CD4-positive, alpha-beta T cell treated with Interleukin-4 for 4 hours (primary cell): ENCODE measurements at regions not wholly inside any gene's neighbourhood (a gene's known extent, or its start where the extent isn't known, plus 50 kb on each side); places are given as distances from the start of the nearest gene placed in this dataset.

Source experiments
- DNase-seq: peaks from one replicate; pipeline ENCODE4 v3.0.0-alpha.2; 2020

DNA sequence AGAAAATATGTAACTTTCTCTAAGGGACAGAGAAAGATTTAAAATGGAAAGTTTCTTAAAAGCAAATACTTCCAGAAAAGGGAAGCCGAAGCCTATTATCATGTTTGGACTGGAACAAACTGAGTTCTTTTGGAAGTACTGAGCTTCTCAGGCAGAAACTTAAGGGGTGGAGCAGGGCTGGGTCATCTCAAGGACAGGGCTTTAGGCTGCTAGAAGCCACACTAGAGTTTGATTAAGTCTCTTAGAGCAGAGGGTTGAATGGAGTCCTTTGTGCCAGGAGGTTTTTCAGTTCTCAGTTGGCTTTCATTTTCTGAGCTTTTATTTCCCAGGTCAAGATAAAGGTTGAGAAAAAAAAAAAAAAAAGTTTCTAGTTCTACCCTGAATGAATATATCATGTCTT lies 432.7 kb downstream of the SLITRK5 start:
- no peak for DNase-seq

DNA sequence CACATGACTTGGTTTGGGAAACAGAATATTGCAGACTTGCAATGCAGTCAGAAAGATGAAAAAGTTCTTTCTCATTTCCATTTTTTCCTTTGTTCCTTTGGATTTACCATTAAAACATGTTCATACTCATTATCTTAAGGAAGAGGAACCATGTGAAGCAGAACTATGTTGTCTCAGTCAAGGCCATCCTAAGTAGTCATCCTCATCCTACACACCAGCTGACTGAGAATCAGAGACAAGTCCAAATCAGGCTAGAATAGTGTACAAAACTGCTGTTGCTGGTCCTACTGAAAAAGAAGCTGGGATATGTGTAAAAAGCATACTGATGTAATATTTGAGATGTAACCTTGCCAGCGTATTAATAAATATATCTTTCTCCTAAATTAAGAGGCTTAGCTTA lies 433.4 kb downstream of the SLITRK5 start:
- no peak for DNase-seq

DNA sequence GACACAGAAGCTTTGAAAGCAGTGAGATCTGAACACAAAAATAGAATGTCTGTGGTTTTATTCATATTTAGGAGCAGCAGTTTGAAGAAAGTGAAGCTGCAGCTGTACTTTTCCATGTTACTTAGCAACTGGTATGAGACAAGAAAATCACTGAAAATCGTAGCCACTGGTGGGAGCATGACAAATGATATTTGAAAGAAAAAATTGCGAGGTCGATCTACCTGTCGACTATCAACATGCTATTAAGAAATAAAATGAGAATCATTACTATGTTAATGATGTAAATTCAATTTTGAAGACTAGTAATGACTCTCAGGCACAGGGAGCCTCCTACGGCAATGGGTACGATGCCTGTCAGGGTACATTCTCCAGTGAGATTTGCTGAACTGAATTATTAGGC lies 436.4 kb downstream of the SLITRK5 start:
- DNase-seq: no peak

DNA sequence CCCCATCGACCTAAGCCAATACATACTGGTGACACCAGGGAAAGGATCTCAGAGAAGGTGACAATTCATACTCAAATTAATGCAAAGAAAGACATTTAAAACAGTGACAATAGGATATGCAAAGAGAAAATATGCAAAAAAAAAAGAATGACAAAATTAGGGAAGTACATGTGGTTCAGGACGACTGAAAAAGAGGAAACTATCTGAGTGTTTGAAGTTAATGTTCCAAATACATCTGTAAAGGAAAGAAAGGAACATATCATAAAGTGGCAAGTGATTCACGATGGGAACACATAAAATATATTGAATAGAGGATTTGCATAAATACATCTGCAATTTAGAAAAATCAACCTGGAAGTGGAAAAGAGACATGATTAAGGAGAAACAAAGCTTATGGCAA lies 441.4 kb downstream of the SLITRK5 start:
- no peak for DNase-seq

DNA sequence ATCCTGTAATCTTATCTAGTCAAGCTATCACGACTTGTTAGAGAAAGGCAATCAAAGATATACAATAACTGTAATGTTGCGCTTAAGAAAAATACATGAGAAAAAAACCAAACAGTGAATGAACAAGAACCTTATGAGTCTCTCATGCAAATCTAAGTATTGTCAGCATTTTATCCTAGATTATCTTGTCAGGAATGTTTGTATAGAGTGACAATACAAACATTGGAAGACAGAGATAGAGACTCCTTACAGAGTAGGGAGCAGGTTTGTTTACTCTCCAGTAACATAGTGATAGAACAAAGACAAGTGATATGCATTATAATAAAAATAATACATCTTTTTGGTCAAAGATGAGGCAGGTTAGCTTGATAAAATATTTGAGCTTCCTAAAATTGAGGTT lies 444.8 kb downstream of the SLITRK5 start:
- no peak for DNase-seq

DNA sequence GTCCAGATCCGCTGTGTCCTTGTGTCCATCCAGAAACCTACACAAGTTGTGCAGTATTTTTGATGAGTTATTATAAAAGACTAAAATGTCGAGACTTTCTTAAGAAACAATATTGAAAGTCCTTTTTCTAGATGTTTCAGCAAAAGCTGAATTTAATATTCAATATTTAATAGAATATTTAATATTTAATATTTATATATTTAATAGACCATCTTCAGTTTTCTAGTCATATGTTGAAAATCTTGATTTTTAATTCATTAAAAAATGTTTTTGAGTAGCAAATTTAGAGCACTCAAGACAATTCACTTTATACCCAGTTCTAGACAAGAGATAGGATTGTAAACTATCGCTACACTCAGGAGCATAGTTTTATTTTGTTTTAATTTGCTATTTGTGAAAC lies 447.8 kb downstream of the SLITRK5 start:
- DNase-seq: no peak

DNA sequence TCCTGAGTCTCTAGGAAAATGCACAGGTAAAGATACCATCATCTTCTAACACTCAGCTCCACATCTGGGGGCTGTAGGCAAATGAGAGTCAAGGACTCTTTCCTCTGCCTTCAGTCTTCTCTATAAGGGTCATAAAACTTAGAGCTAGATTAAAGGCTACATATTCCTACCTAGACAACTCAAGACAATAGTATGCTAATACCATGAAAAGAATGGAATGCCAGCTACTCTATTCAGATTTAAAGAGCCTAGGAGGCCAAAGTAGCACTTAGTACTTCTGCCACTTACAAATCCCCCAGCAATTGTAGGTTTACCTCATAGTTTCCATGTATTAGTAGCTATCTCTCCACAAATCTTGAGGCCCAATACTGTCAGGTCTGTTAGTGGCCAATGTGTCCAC lies 453.0 kb downstream of the SLITRK5 start:
- no peak for DNase-seq

DNA sequence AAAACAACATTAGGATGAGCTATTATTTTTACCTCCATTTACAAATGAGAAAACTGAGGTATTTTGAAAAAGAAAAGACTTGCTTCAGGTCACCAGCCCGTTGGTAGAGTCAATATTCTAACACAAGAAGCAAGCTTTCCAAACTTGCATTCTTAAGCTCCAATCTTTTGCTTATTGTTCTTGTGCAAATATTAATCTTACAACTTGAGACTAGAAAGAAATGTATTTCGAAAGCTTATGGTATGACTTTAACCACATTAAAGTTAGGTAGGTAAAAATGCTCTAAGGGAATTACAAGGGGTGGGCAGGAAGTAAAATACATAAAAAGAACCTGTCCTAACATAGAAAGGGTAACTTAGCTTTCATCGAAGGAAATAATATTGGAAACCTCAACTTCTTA lies 453.9 kb downstream of the SLITRK5 start:
- no peak for DNase-seq

DNA sequence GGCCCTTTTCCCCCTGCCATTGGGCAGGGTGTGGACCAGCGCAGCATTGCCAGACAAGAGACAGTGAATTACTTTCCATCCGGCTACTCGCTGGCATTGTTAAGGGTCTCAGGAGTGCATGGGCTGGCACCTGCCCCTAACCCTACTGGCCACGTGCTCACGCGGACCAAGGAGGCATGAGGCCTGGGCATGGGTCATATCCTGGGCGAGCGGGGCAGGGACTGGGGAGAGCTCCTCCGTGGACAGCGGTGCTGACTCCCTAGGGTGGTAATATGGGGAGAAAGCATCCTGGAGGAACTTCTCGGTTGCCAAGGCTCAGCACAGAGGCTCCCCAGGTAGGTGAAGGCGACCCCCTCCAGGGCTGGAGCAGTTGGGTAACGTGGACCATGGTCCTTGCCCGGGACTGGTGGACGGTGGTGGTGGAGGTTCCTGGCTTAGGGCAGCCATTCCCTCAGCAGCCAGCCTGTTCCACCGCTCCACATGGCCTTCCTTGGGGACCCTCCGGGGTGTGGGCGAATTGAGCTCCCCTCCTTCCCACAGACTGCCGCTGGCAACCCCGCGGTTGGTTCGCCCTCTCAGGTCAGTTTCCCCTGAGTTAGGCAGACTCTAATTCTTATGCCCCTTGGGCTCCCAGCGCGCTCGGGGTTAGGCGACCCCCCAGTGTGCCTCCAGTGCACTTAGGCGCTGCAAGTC lies 465.1 kb downstream of the SLITRK5 start:
- DNase-seq: no peak

DNA sequence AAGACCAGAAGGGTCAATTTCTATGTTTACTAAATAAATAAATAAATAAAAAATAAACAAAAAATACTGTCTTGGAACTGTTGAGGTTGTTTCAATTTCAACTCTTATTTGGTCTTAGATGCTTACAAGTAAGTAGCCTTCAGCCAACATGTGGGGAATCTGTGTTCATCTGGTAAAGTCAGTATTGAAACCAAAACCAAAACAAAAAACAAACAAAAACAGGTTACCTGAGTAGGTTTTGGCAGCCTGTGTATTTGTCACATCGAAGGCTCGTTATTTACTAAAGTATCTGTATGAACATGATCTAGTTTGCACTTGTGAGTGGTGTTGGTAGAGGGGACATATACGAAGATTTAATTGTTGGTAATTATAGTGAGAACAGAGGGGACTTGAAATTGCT lies 471.5 kb downstream of the SLITRK5 start:
- no peak for DNase-seq

DNA sequence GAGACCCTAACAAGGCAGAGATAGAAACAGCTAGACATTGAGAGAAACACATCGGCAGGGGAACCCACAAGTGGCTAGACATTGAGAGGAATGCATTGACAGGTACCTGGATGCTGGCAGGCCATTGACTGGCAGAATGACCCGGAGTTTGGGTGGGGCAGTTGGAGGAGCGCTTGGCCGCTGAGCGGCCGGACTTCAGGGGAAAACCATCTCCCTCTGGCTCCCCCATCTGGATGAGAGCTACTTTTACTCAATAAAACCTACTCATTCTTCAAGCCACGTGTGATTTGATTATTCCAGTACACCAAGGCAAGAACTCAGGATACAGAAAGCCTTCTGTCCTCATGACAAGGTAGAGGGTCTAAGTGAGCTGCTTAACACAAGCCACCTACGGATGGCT lies 473.4 kb downstream of the SLITRK5 start:
- no peak for DNase-seq

DNA sequence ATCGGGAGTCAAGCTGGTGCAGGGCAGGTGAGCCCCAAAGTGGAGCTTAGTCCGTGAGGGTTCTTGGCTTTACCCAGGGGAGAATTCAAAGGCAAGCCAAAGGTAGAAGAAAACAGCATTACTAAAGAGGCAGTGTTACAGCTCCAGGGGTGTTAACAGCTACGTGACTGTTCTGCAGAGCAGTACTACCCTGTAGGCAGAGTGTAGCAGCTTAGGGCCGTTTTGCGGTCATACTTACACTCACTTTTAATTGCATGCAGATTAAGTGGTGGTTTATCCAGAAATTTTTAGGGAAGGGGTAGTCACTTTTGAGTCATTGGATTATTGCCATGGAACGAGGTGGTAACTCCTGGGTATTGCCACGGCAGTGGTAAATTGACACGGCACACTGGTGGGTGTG lies 482.2 kb downstream of the SLITRK5 start:
- no peak for DNase-seq

DNA sequence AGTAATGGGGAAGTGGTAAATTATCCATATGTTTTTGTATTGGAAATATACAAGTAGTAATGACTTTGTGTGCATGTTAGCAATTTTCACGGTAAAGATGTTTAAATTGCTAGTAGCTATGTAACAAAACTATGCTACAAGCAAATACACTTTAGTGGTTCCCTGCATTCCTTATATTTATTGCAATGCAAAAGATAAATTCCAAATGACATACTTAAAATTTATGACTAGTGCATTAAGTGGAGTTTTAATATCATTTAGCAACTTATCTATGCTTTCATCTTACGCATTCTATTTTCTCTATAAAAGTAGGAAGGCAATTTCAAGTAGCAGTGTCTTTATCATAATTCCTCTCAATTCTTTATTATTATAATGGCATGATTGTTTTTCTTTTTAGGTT lies 482.8 kb downstream of the SLITRK5 start:
- no peak for DNase-seq

DNA sequence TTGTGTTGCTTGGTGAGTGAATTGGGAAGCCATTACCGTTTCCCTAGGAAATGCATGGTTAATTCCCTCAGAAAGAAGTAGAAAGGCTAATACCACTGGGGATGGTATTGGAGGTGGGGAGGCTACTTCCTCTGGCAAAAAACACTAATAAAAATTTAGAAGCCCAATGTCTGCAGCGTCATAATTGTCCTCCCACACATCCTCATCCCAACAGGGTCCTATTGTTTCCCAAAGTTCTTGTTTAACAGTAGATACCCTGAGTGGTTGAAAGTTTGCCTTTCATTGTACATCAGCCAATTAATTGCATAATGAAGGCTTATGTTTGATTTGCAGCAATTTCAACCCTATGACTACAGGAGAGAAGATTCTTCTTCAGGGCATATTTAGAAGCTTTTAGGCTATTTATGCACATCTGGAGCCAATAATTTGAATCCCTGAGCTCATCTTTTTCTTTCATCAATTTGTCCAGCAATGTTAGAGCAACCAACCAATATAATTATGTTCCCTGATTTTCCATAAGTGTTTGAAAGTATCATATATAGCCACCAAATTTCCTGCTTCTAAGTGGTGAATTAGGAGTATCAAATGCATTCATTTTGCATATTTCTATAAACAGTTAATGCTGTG lies 491.0 kb downstream of the SLITRK5 start:
- no peak for DNase-seq

DNA sequence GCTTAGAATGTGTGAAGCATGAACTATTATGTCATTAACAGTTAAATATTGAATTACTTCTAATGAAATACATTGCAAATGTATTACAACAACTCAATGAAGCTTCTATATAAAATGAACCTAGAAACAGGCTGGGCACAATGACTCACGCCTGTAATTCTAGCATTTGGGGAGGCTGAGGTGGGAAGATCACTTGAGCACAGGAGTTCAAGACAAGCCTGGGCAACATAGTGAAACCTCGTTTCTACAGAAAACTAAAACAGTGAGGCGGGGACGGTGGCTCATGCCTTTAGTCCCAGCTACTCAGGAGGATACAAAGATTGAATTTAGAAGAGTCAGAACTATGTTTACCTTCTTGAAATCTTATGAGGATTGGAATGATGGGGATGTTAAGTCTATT lies 505.1 kb downstream of the SLITRK5 start:
- DNase-seq: no peak

DNA sequence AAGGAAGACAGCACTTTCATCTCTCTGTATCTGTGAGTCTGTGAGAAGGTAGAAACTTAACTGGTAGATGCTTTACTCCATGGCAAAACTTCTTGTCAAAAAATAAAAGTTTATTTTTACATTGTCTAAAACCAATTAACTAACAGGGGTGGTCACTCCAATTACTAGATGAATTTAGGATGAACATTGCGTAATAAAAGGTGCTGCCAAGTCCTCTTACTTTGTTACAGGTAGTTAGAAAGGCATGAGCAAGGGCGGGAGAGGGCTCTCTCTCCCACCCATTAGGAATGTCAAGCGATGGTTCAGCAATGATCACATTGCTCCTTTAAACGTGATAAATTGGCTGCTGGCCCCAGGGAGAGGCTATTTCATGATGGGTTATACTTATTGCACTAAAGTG lies 512.3 kb downstream of the SLITRK5 start:
- no peak for DNase-seq

DNA sequence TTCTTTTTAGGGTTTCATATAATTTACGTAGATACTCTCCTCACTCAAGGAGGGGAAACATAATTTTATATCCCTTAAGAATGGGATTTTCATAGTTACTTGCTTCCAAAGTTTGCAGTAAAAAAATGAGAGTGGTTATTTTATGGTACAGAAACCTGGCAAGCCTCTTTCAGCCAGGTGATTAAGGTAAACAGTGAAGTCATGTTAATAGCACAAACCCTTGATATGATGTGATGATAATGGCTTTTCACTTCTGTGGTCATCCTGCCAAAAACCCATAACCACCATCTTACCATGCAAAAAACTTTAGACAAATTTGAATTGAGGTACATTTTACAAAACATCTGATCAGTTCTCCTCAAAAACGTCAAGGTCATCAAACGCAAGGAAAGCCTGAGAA lies 517.8 kb downstream of the SLITRK5 start:
- no peak for DNase-seq

DNA sequence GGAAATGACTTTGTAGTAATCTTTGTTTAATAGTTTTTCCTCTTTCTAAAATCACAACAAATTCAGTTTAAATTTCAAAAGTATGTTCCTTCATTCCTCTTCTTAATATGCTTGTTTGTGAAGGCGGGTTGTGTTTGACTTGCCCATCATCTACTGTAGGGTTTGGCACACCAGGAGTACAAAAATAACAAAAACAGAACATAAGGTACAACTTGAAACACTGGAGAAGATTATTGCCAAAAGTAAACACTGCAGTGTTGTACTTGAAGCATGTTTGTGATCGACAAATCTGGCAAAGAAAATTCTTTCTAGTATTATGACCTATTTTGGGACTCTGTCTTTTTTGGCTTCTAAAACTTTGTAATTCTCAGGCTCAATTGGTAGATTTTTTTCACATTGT lies 518.6 kb downstream of the SLITRK5 start:
- DNase-seq: no peak

DNA sequence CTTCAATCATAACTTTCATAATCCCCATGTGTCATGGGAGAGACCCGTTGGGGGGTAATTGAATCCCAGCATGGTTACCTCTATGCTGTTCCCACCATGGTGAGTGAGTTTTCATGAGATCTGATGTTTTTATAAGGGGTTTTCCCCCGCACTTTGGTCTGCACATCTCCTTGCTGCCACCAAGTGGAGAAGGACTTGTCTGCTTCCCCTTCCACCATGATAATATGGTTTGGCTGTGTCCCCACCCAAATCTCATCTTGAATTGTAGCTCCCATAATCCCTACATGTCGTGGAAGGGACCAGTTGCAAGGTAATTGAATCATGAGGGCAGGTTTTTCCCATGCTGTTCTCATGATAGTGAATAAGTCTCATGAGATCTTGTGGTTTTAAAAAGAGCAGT lies 524.9 kb downstream of the SLITRK5 start:
- no peak for DNase-seq

DNA sequence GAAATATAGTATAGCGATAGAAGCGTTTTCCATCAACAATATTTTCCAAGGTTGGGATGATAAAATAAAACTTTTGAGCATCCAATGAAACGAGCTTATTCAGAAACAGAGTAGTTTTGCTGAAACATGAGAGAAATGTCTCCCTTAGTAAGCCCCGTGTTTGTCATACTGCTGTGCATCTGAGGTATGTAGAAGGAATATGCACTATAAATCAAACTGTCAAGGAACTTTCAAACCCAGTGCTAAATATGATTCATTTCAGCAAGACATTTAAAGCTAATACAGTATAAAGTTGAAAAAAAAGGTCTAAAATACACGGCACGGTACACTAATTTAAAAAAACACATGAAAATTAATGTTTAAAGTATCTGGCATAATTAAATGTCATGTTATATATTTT lies 546.2 kb downstream of the SLITRK5 start:
- no peak for DNase-seq

DNA sequence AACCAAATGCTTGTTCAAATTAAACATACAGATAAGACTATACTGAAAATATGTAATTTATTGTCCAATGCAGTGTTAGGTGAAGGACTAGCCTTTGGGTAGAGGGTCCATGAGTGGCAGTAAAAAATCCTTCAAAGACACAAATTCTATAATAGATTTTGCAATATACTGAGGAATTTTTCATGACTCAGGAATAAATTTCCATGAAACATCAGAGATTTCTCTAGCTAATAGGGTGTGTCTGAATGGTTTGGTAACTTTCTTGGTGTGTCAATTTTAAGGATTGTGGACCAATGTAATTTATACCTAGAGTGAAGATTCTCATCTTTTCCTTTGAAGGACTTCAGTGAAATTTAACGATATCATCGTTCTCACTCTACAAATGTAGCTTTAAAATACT lies 546.7 kb downstream of the SLITRK5 start:
- DNase-seq: no peak

DNA sequence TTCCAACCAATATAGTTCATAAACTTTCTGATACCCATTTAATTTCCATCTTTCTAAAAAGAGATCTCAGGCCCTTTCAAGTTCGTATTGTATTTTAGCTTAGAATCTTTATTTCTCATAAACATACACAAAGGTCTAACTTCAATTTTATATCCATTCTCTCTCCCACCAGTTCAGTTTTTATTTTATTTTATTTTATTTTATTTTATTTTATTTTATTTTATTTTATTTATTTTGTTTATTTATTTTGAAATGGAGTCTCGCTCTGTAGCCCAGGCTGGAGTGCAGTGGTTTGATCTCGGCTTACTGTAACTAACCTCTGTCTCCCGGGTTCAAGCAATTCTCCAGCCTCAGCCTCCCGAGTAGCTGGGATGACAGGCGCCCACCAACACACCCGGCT lies 552.8 kb downstream of the SLITRK5 start:
- no peak for DNase-seq

DNA sequence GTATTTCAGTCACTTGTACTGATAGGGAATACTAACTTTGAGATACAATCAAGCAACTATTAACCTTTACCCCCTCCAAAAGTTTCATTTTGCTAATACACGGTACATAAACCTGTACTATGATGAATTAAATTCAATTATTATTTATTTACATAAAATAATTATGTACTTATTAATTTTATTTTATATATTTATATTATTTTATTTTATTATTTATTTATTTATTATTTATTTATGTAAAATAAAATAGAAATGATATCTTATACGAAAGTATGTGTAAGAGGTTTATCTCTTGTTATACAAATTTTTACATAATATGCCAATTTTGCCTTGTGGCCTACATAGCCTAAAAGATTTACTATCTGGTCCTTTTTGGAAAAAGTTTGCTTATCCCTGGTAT lies 564.3 kb downstream of the SLITRK5 start:
- DNase-seq: no peak

DNA sequence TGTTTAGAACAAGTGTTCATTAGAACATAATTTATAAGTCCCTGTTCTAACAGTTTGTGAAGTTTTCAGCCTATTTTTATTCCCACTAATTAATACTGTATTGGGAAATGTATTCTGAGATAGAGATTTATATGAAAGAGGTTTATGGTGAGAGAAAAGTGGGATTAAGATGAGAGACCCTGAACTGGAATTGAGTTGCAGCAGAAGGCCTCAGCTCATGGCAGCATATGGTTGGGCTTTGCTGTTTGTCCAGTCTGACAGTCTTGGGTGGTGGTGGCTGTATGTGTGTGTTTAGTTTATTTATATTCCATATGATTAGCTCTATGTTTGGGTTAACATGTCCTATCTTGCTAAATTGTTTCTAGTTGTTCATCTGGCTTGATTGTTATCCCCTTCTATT lies 575.1 kb downstream of the SLITRK5 start:
- DNase-seq: no peak

DNA sequence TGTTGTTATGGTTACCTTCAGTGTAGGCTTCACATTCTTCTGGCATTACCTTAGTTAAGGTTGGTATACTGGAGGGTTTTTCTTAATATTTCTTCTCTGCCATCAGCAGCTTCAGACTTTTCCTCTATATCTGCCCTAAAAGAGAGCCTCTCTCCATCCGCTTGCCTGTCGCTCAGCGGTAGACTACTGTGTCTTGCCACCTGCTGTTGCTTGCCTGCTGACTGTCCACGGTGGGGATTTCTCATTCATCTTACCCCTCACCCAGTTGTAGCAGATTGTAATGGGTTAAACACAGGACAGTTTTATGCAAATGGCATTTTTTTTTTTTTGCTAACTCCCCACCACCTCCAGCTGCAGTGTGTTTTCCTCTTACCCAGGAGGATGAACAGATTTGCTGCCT lies 577.2 kb downstream of the SLITRK5 start:
- no peak for DNase-seq
